Fibroblast of the aortic adventitia (primary cell): ENCODE measurements at regions not wholly inside any gene's neighbourhood (a gene's known extent, or its start where the extent isn't known, plus 50 kb on each side); places are given as distances from the start of the nearest gene placed in this dataset.

Source experiments
- DNase-seq: peaks from one replicate; pipeline ENCODE4 v3.0.0-alpha.2; 2010; ENCODE audit warnings: low read depth
- H3K4me3 ChIP-seq: 2 replicates; pipeline ENCODE4 v1.5.1; 2011; ENCODE audit warnings: low read depth, mild to moderate bottlenecking, control low read depth, low read length, moderate library complexity
- TF ChIP-seq, protein P1 (sequence below): IDR thresholded peaks from 2 replicates; pipeline ENCODE4 v1.5.1; 2011; ENCODE audit warnings: mild to moderate bottlenecking, low read length, control low read depth, inconsistent platforms; ENCODE audit not compliant: insufficient read depth

- DNase-seq, result no peak
- TF ChIP-seq, protein P1, sequence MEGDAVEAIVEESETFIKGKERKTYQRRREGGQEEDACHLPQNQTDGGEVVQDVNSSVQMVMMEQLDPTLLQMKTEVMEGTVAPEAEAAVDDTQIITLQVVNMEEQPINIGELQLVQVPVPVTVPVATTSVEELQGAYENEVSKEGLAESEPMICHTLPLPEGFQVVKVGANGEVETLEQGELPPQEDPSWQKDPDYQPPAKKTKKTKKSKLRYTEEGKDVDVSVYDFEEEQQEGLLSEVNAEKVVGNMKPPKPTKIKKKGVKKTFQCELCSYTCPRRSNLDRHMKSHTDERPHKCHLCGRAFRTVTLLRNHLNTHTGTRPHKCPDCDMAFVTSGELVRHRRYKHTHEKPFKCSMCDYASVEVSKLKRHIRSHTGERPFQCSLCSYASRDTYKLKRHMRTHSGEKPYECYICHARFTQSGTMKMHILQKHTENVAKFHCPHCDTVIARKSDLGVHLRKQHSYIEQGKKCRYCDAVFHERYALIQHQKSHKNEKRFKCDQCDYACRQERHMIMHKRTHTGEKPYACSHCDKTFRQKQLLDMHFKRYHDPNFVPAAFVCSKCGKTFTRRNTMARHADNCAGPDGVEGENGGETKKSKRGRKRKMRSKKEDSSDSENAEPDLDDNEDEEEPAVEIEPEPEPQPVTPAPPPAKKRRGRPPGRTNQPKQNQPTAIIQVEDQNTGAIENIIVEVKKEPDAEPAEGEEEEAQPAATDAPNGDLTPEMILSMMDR, result no peak
- no peak overlapping the region for H3K4me3 ChIP-seq
Measured at GRCh38 chr4:138891631-138892031, 124.0 kb upstream of the NOCT start.

DNA sequence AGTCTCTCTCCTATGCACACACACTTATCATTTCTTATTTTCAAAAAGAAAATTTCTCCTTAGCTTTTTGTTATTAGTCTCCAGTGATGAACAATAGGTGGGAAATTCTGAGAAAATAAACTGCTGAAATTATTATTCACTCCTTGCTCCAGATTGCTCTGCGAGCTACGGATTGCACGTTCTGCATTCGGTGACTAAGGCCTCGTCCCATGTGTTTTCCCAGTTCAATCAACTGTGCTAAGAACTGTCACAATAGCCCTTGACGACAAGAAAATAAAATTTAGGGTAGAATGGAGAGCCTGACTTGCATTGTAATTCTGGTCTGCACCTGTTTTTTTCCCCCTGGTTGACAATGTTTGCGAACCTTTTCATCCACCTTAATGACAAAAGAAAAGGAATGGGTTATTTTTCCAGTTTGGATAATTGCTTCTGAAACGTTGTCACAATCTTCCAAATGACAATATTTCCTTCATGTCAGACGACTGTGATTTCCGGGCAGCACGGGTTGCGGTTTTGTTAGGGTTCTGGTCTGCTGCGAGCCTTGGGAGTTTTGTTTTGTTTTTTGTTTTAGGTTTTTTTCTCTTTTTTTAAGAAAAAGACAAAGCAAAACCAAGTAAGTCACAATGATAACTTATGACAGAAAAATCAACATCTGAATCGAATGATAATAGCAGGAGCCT lies 124.5 kb upstream of the NOCT start:
- no peak overlapping the region for H3K4me3 ChIP-seq
- DNase-seq, result no peak
- TF ChIP-seq, protein P1, result no peak

GRCh38 chr4:138889216-138889615 lies 126.4 kb upstream of the NOCT start:
- TF ChIP-seq, protein P1, result no peak
- H3K4me3 ChIP-seq, result no peak overlapping the region
- no peak for DNase-seq

DNA sequence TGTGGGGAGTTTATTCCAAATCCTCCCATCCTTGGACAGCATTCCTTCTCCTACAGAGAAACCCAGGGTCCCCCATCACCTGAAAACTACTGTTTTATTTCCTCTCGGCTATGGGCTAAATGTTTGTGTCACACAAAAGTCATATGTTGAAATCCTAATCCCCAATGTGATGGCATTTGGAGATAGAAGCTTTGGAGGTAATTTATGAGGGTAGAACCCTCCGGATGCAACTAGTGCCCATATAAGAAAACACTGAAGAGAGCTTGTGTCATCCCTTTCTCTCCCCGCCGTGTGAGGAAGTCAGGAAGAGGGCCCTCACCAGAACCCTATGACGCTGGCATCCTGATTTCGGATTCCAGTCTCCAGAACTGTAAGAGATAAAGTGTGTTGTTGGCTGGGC lies 127.8 kb upstream of the NOCT start:
- no peak overlapping the region for H3K4me3 ChIP-seq
- TF ChIP-seq, protein P1, result no peak
- DNase-seq, result no peak

- TF ChIP-seq, protein P1, result no peak
- H3K4me3 ChIP-seq, result no peak overlapping the region
- DNase-seq, result no peak
Measured at GRCh38 chr4:138887341-138887740, 128.2 kb upstream of the NOCT start.

- TF ChIP-seq, protein P1, result no peak
- H3K4me3 ChIP-seq, result no peak overlapping the region
- DNase-seq, result no peak
Measured at GRCh38 chr4:138879757-138880156, 135.8 kb upstream of the NOCT start.

GRCh38 chr4:138875891-138876608 lies 139.5 kb upstream of the NOCT start:
- TF ChIP-seq, protein P1, result no peak
- H3K4me3 ChIP-seq, result no peak overlapping the region
- DNase-seq, result peak; percentile 84
